ENCODE measurements at regions not wholly inside any gene's neighbourhood (a gene's known extent, or its start where the extent isn't known, plus 50 kb on each side); places are given as distances from the start of the nearest gene placed in this dataset.
"Not testable (repeated sequence)": the region's sequence is repeated elsewhere in the genome, so short reads cannot be mapped to it uniquely, and the experiment has no call there.

- H3K4me1 ChIP-seq (ENCODE audit: control insufficient read depth in 1 of 2, insufficient read depth in 2 of 2, low read length in 2 of 2); H3K27me3 ChIP-seq (ENCODE audit: control insufficient read depth in 1 of 2, insufficient read depth in 2 of 2, low read length in 1 of 2); H3K9me3 ChIP-seq (ENCODE audit: control insufficient read depth, low read length); intact Hi-C loops (cut with DNase I); H3K4me3 ChIP-seq (ENCODE audit: low read length in 2 of 2); H3K27ac ChIP-seq (ENCODE audit: low read depth in 1 of 2, low read length in 2 of 2); DNase-seq; ATAC-seq (ENCODE audit: low FRiP score); H3K36me3 ChIP-seq (ENCODE audit: control insufficient read depth in 1 of 2, insufficient read depth in 2 of 2, low read length in 1 of 2): not testable (repeated sequence)
- 65 to 73% methylated on average over 4 of the region's 4 CpGs for WGBS, 2 donors
Measured at GRCh38 chr6:60813897-60814596, 1472.0 kb downstream of the KHDRBS2 start.

GRCh38 chr6:60810216-60810615 lies 1475.8 kb downstream of the KHDRBS2 start:
- H3K4me3 ChIP-seq (ENCODE audit: low read length in 2 of 2); H3K36me3 ChIP-seq (ENCODE audit: control insufficient read depth in 1 of 2, insufficient read depth in 2 of 2, low read length in 1 of 2); ATAC-seq (ENCODE audit: low FRiP score); intact Hi-C loops (cut with DNase I); H3K27me3 ChIP-seq (ENCODE audit: control insufficient read depth in 1 of 2, insufficient read depth in 2 of 2, low read length in 1 of 2); DNase-seq; H3K27ac ChIP-seq (ENCODE audit: low read depth in 1 of 2, low read length in 2 of 2); H3K9me3 ChIP-seq (ENCODE audit: control insufficient read depth, low read length); H3K4me1 ChIP-seq (ENCODE audit: control insufficient read depth in 1 of 2, insufficient read depth in 2 of 2, low read length in 2 of 2): not testable (repeated sequence)
- 17 to 38% methylated on average over 1 of the region's 2 CpGs for WGBS, 2 donors

GRCh38 chr6:60799146-60799545 lies 1486.9 kb downstream of the KHDRBS2 start:
- H3K9me3 ChIP-seq (ENCODE audit: control insufficient read depth, low read length); ATAC-seq (ENCODE audit: low FRiP score); H3K36me3 ChIP-seq (ENCODE audit: control insufficient read depth in 1 of 2, insufficient read depth in 2 of 2, low read length in 1 of 2); H3K4me3 ChIP-seq (ENCODE audit: low read length in 2 of 2); H3K4me1 ChIP-seq (ENCODE audit: control insufficient read depth in 1 of 2, insufficient read depth in 2 of 2, low read length in 2 of 2); H3K27ac ChIP-seq (ENCODE audit: low read depth in 1 of 2, low read length in 2 of 2); H3K27me3 ChIP-seq (ENCODE audit: control insufficient read depth in 1 of 2, insufficient read depth in 2 of 2, low read length in 1 of 2); intact Hi-C loops (cut with DNase I); DNase-seq: not testable (repeated sequence)
- 23 to 25% methylated on average over 3 of the region's 3 CpGs for WGBS, 2 donors

GRCh38 chr6:60797831-60798230 lies 1488.2 kb downstream of the KHDRBS2 start:
- DNase-seq; H3K4me3 ChIP-seq (ENCODE audit: low read length in 2 of 2); H3K27me3 ChIP-seq (ENCODE audit: control insufficient read depth in 1 of 2, insufficient read depth in 2 of 2, low read length in 1 of 2); H3K36me3 ChIP-seq (ENCODE audit: control insufficient read depth in 1 of 2, insufficient read depth in 2 of 2, low read length in 1 of 2); H3K4me1 ChIP-seq (ENCODE audit: control insufficient read depth in 1 of 2, insufficient read depth in 2 of 2, low read length in 2 of 2); H3K27ac ChIP-seq (ENCODE audit: low read depth in 1 of 2, low read length in 2 of 2); H3K9me3 ChIP-seq (ENCODE audit: control insufficient read depth, low read length); ATAC-seq (ENCODE audit: low FRiP score); intact Hi-C loops (cut with DNase I): not testable (repeated sequence)

DNA sequence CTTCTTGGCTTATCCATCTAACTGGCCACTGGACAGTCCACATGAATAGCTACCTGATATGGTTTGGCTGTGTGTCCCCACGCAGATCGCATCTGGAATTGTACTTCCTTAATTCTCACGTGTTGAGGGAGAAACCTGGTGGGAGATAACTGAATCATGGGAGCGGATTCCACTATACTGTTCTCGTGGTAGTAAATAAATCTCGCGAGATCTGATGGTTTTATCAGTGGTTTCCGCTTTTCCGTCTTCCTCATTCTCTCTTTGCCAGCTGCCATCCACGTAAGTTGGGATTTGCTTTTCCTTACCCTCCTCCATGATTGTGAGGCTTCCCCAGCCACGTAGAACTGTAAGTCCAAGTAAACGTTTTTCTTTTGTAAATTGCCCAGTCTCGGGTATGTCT lies 1496.4 kb downstream of the KHDRBS2 start:
- H3K4me3 ChIP-seq (ENCODE audit: low read length in 2 of 2); H3K36me3 ChIP-seq (ENCODE audit: control insufficient read depth in 1 of 2, insufficient read depth in 2 of 2, low read length in 1 of 2); intact Hi-C loops (cut with DNase I); H3K27ac ChIP-seq (ENCODE audit: low read depth in 1 of 2, low read length in 2 of 2); H3K9me3 ChIP-seq (ENCODE audit: control insufficient read depth, low read length); ATAC-seq (ENCODE audit: low FRiP score); DNase-seq; H3K4me1 ChIP-seq (ENCODE audit: control insufficient read depth in 1 of 2, insufficient read depth in 2 of 2, low read length in 2 of 2); H3K27me3 ChIP-seq (ENCODE audit: control insufficient read depth in 1 of 2, insufficient read depth in 2 of 2, low read length in 1 of 2): not testable (repeated sequence)
- 84% methylated on average over 13 of the region's 13 CpGs for WGBS, 2 donors

DNA sequence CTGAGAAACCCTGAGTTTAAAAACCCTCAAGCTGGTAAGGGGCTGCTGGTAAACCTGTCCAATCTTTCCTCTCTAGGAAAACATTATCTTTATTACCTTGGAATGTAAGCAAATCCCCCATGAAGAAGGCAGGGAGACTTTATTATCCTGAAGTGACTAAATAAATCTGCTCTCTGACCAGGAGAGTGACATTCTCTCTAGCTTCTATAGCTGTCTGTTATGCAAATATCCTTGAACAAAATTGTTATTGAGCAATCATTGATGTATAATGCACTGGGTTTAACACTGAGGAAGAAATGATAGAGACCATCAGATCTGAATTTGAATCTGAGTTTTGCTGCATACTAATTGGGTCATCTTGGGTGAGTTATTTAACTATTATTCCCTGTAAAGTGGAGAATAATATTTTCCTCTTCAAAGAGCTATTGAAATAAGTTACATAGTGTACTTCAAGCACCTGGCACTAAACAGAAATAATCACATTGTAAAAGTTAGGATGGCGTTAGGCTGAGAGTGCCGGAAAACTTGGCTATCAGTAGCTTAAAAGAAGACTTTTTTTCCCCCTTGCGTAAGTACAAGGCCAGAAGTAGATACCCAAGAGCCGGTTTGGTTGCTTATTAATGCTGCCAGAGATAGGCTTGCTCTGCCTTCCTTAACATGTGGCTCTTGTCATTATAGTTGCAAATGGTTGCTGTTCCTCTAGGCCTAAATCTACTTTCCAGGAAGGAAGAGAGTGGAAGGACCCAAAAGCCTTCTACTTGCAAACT lies 1503.1 kb downstream of the KHDRBS2 start:
- WGBS, 2 donors = 84 to 86% methylated on average over 4 of the region's 4 CpGs
- intact Hi-C loops (cut with DNase I); H3K36me3 ChIP-seq (ENCODE audit: control insufficient read depth in 1 of 2, insufficient read depth in 2 of 2, low read length in 1 of 2); H3K9me3 ChIP-seq (ENCODE audit: control insufficient read depth, low read length); H3K4me3 ChIP-seq (ENCODE audit: low read length in 2 of 2); DNase-seq; H3K27me3 ChIP-seq (ENCODE audit: control insufficient read depth in 1 of 2, insufficient read depth in 2 of 2, low read length in 1 of 2); ATAC-seq (ENCODE audit: low FRiP score); H3K4me1 ChIP-seq (ENCODE audit: control insufficient read depth in 1 of 2, insufficient read depth in 2 of 2, low read length in 2 of 2); H3K27ac ChIP-seq (ENCODE audit: low read depth in 1 of 2, low read length in 2 of 2): not testable (repeated sequence)

- DNase-seq; H3K36me3 ChIP-seq (ENCODE audit: control insufficient read depth in 1 of 2, insufficient read depth in 2 of 2, low read length in 1 of 2); H3K4me3 ChIP-seq (ENCODE audit: low read length in 2 of 2); intact Hi-C loops (cut with DNase I); H3K9me3 ChIP-seq (ENCODE audit: control insufficient read depth, low read length); ATAC-seq (ENCODE audit: low FRiP score); H3K4me1 ChIP-seq (ENCODE audit: control insufficient read depth in 1 of 2, insufficient read depth in 2 of 2, low read length in 2 of 2); H3K27me3 ChIP-seq (ENCODE audit: control insufficient read depth in 1 of 2, insufficient read depth in 2 of 2, low read length in 1 of 2); H3K27ac ChIP-seq (ENCODE audit: low read depth in 1 of 2, low read length in 2 of 2): not testable (repeated sequence)
- 40 to 42% methylated on average over 3 of the region's 3 CpGs for WGBS, 2 donors
Measured at GRCh38 chr6:60779591-60779990, 1506.4 kb downstream of the KHDRBS2 start.

DNA sequence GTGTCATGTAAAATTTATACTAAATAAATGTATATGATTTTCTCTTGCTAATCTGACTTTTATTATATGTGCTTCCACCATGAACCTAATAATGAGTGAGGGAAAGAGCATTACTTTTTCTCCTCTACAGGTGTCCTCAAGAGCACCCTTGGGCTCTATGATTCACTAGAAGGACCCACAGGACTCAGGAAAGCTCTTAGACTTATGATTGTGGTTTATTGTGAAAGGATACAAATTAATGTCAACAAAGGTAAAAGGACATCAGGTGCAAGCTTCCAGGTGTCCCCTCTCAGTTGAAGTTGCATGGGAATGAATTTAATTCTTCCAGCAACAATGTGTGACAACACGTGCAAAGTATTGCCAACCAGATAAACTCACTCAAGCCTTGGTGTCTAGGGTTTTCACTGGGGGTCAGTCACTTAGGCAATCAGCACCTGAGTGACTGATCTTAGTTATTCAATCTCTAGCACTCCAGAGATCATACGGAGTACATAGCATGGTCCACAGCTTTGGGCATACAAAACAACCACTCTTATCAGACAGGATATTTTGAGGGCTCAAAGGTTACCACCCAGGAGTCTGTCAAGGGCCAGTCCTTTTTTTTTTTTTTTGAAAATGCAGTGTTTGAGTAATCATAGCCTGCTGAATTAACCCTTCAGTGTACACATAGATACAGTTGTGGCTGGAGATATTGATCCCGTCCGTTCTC lies 1518.1 kb downstream of the KHDRBS2 start:
- ATAC-seq (ENCODE audit: low FRiP score) = not testable (repeated sequence)

More for the DNA sequence above, 1518.1 kb downstream of the KHDRBS2 start:
- H3K36me3 ChIP-seq (ENCODE audit: control insufficient read depth in 1 of 2, insufficient read depth in 2 of 2, low read length in 1 of 2); intact Hi-C loops (cut with DNase I); H3K27ac ChIP-seq (ENCODE audit: low read depth in 1 of 2, low read length in 2 of 2); DNase-seq; H3K4me1 ChIP-seq (ENCODE audit: control insufficient read depth in 1 of 2, insufficient read depth in 2 of 2, low read length in 2 of 2); H3K9me3 ChIP-seq (ENCODE audit: control insufficient read depth, low read length); H3K4me3 ChIP-seq (ENCODE audit: low read length in 2 of 2); H3K27me3 ChIP-seq (ENCODE audit: control insufficient read depth in 1 of 2, insufficient read depth in 2 of 2, low read length in 1 of 2): not testable (repeated sequence)
- WGBS, 2 donors = 69 to 74% methylated on average over 4 of the region's 4 CpGs
